ENCODE measurements at regions not wholly inside any gene's neighbourhood (a gene's known extent, or its start where the extent isn't known, plus 50 kb on each side); places are given as distances from the start of the nearest gene placed in this dataset.

GRCh38 chr12:84740602-84741001 is 172.0 kb downstream of the SLC6A15 start:
- no peak for DNase-seq

DNA sequence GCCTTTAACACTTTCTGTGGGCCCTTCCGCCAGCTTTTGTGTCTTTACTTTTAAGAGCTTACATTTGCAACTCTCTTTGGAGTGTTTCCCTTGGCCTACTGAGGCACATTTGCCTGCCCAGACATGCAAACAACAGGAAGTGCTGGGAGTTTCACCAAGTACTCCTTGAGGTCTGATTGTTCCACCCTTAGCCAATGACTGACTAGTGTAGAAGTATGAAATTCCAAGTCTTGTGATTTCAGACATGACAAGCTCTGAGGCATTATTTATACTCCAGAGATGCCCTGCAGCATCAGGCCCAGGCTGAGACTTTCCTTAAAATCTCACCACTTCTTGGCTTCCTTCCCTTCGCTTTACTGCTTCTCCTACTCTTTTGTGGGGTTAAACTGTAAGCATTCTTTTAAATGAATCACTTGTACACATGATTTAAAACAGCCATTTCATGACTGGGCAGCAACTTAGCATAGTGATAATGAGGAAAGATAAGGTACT is 174.1 kb downstream of the SLC6A15 start:
- no peak for DNase-seq

GRCh38 chr12:84732828-84733340 is 179.7 kb downstream of the SLC6A15 start:
- no peak for DNase-seq

- no peak for DNase-seq
Observed at GRCh38 chr12:84730561-84731162, 181.9 kb downstream of the SLC6A15 start.

GRCh38 chr12:84727961-84728360 is 184.6 kb downstream of the SLC6A15 start:
- DNase-seq: peak; percentile 5

DNA sequence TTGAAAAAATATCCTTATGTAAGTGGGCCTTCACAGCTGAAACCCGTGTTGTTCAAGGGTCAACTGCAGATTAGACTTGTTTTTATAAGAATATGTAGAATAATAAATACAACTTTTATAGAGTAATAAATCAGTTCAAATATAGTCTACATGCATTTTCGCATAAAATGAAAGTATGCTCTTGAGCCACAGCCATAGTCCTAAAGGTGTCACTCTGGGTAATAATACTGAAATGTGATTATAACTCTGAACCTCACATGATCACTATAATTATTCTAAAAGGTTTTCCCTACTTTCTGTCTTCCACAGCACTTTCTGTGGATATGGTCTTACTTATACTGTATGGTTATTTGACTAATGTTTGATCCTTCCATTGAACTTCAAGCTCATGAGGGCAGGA is 185.8 kb downstream of the SLC6A15 start:
- no peak for DNase-seq

GRCh38 chr12:84723988-84724387 is 188.6 kb downstream of the SLC6A15 start:
- no peak for DNase-seq

DNA sequence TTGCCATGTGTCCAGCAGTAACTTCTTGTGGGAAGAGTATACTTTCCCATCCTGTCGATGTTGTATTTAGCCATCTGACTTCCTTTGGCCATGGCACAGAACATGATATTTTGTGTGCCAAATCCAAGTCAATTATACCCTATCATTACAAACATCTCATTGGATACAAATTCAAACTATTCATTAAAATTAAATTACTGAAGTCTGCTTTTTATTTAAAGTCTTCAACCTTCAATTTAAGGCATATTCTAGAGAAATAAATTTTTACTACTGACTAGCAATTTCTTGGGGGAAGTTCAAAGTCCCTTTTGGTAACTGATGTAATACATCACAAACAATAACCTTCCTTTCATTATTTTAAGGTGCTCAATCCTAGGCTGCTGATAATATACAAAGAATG is 192.6 kb downstream of the SLC6A15 start:
- DNase-seq: no peak

- DNase-seq: no peak
Observed at GRCh38 chr12:84718906-84719305, 193.7 kb downstream of the SLC6A15 start.

GRCh38 chr12:84712747-84713146 is 199.9 kb downstream of the SLC6A15 start:
- no peak for DNase-seq

DNA sequence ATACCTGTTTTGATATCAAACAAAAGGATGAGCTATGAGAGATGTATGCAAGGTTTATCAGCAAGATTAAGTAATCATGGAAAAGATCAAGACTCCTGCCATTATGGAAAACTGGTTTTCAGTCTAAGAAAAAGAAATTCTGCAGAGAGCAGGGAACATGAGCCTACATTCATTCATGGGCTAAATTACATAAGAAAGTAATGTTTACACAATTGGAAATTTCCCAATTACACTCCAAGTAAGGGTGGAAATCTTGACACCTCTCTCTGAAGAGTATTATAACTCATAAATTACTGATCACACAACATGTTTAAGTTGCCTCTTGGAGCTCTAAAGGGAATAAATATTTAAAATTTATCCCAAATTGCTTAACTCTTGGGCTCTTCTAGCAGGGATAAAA is 206.2 kb downstream of the SLC6A15 start:
- DNase-seq: no peak

- DNase-seq: no peak
Observed at GRCh38 chr12:84704856-84705255, 207.7 kb downstream of the SLC6A15 start.

GRCh38 chr12:84702001-84702400 is 210.6 kb downstream of the SLC6A15 start:
- no peak for DNase-seq

GRCh38 chr12:84701041-84701440 is 211.6 kb downstream of the SLC6A15 start:
- DNase-seq: no peak

DNA sequence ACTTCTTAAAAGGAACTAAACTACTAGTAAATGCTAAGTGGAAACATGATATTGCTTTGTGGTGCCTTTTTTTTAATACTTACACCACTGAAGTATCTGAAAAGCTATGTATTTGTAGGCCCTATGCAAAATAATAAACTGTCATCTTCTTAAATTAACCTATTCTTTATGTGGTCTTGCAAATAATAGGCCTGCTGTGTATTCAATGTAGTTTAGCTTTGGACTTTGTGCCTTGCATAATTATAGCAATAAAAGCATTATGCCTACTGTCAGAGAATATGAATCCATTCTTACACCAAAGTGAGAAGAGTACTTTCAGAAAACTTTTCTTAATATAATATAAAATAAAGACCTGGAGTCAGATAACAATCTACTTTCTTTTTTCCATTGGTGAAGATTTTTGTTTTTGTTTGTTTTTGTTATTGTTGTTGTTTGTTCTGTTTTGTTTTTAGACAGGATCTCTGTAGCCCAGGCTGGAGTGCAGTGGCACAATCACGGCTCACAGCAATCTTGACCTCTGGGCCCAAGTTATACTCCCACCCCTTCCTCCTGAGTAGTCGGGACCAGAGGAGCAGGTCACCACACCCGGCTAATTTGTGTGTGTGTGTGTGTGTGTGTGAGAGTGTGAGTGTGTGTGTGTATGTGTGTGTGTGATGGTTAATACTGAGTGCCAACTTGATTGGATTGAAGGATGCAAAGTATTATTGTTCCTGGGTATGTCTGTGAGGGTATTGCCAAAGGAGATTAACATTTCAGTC is 213.8 kb downstream of the SLC6A15 start:
- peak; percentile 22 for DNase-seq

GRCh38 chr12:84696908-84697540 is 215.6 kb downstream of the SLC6A15 start:
- DNase-seq: peak; percentile 7

DNA sequence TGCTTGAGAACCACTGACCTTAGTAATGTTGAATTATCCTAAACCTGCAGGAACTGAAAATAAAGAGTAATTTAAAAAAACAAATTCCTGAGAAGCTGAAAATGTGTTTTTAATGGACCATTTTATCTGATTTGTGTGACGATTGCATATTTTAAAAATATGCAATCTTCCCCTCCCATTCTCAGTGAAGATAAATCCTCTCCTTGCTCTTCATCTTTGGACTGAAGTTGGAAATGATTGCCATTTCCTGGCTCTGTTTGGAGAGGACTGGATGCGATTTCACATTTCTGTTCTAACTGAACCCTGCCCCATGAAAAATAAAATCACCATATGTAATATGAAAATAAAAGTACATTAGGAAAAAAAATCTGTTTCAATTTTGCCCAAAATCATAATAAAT is 216.3 kb downstream of the SLC6A15 start:
- DNase-seq: no peak

DNA sequence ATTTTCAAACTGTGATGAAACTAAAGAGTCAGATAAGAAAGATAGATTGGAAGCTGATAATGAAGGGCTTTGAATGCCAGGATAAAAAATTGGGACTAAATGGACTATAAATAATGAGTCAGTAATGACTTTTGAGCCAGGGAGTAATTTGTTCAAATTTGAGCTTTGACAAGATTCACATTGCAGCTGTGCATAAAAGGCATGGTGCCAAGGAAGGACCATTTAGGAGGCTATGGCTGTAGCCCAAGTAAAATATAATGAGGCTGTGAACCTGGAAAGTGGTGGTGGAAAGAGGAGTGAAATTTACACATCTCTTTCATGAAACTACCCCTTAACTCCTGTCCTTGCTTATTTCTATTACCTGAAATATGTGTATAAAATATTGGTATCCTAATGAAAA is 218.5 kb downstream of the SLC6A15 start:
- DNase-seq: peak; percentile 50

DNA sequence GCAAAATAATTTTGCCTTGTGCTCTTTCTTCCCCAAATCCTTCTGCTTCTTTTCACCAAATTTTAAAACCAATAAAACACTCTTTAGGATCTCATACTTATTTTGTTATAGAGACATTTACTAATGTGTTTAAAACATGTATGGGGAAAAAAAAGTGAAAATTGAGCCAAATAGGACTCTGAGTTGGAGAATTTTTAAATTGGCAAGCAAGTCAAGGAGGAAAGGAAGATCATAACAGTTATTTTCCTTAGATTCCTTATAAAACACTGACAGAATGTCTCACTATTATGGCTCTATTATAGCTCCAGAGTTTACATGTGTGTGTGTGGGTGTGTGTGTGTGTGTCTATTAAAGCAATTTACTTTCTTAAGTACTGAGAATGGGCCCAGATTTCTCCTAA is 220.5 kb downstream of the SLC6A15 start:
- no peak for DNase-seq

GRCh38 chr12:84691266-84691665 is 221.3 kb downstream of the SLC6A15 start:
- DNase-seq: no peak

GRCh38 chr12:84689638-84690037 is 223.0 kb downstream of the SLC6A15 start:
- DNase-seq: no peak

DNA sequence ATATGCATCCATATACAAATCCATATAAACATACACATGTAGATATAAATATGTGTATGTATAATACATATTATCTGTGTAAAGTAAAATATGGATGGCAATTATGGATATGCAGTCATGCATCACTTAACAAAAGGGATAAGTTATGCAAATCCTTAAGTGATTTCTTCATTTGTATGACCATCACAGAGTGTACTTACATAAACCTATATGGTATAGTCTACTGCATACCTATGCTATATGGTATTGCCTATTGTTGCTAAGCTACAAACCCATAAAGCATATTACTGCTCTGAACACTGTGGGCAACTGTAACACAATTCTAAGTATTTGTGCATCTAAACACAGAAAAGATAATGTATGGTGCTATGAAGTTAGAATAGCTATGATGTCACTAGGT is 227.2 kb downstream of the SLC6A15 start:
- no peak for DNase-seq

DNA sequence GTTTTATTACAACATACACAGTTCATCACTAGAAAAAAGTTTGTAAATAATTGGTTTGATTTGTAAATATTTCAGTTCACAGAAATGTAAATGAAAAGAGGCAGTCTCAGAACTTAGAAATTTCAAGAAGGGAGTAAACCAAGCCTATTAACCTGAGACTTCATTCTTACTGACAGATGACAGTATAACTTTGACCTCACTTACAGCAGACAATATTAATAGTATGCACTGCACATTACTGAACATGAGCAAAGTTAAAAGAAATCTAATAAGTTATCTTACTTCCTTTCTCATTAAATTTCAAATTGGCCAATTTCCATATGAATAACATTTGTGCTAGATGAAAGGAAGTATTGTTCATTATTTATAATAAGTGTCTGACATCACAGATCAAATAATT is 235.8 kb downstream of the SLC6A15 start:
- DNase-seq: no peak

GRCh38 chr12:84661786-84662185 is 250.8 kb downstream of the SLC6A15 start:
- DNase-seq: no peak
